Osteoblast (primary cell): ENCODE measurements at regions not wholly inside any gene's neighbourhood (a gene's known extent, or its start where the extent isn't known, plus 50 kb on each side); places are given as distances from the start of the nearest gene placed in this dataset.

ENCODE experiments used
- DNase-seq: peaks from one replicate; pipeline ENCODE4 v3.0.0; 2011; ENCODE audit warnings: low spot score, mixed read lengths; ENCODE audit not compliant: insufficient read length; ENCODE audit errors: missing footprints
- H2AFZ ChIP-seq: 2 replicates; pipeline ENCODE4 v1.6.0; 2011; ENCODE audit warnings: mild to moderate bottlenecking, low read length
- H3K27ac ChIP-seq: 2 replicates; pipeline ENCODE4 v1.5.1; 2011; ENCODE audit warnings: mild to moderate bottlenecking, low read depth, low read length, moderate library complexity
- H3K27me3 ChIP-seq: 2 replicates; pipeline ENCODE4 v1.6.0; 2012; ENCODE audit warnings: mild to moderate bottlenecking, control low read depth, inconsistent platforms, low read length, moderate library complexity; ENCODE audit not compliant: insufficient read depth
- H3K36me3 ChIP-seq: 2 replicates; pipeline ENCODE4 v1.5.1; 2011; ENCODE audit warnings: mild to moderate bottlenecking, low read length, control low read depth, moderate library complexity; ENCODE audit not compliant: insufficient read depth
- H3K4me1 ChIP-seq: 2 replicates; pipeline ENCODE4 v1.5.1; 2011; ENCODE audit warnings: mild to moderate bottlenecking, low read length, control low read depth, moderate library complexity; ENCODE audit not compliant: insufficient read depth
- H3K4me2 ChIP-seq: 2 replicates; pipeline ENCODE4 v1.6.0; 2011; ENCODE audit warnings: mild to moderate bottlenecking, low read length; ENCODE audit not compliant: insufficient read depth
- H3K4me3 ChIP-seq: fragments of 200-600 bp; sonication (generic); 3 replicates; pipeline ENCODE4 v1.5.1; 2012; ENCODE audit warnings: mild to moderate bottlenecking, low read length, inconsistent platforms; ENCODE audit not compliant: insufficient read depth
- H3K79me2 ChIP-seq: 2 replicates; pipeline ENCODE4 v1.6.0; 2012; ENCODE audit warnings: mild to moderate bottlenecking, low read length, control low read depth, inconsistent platforms; ENCODE audit not compliant: insufficient read depth
- H3K9me3 ChIP-seq: 2 replicates; pipeline ENCODE4 v1.5.1; 2011; ENCODE audit warnings: low read depth, low read length, control low read depth
- H4K20me1 ChIP-seq: 2 replicates; pipeline ENCODE4 v1.6.0; 2012; ENCODE audit warnings: mild to moderate bottlenecking, low read length, control low read depth; ENCODE audit not compliant: insufficient read depth
- TF ChIP-seq, protein P1 (sequence below): IDR thresholded peaks from 2 replicates; pipeline ENCODE4 v1.5.1; 2011; ENCODE audit warnings: mild to moderate bottlenecking, low read depth, low read length, moderate library complexity; ENCODE audit errors: extremely low read depth

DNA sequence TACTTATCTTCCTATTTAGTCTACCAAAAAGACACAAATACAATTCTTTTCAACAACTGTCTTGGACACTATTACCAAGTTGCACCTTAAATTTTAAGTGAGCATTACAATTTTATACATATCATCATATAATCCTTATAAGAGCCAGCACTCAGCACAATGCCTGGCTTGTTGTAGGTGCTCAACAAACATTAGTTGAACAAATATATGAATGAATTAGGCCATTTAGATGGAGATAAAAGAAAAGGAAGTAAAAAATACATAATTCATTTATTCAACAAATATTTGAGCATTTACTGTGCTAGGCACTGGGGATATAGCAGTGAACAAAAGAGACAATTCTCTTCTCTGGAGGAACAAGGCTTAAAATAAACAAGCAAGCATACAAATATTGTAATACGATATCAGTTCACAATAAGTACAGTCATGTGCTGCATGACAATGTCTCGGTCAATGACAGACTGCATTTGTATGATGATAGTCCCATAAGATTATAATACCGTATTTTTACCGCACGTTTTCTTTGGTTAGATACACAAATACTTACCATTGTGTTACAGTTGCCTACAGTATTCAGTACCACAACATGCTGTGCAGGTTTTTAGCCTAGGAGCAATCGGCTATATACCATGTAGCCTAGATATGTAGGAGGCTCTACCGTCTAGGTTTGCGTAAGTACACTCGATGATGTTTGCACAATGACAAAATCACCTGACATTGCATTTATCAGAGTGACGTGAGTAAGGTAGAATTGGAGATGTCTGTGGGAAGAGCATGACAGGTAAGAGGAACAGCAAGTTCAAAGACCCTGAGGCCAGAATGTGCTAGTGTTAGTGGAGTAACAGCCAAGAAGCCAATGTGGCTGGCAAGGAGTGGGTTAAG is 86.4 kb upstream of the HS3ST2 start:
- no peaks in the 10 kb centered on the region for H3K27me3 ChIP-seq
- H3K4me3 ChIP-seq: no peak overlapping the region
- H3K4me2 ChIP-seq: no peak overlapping the region
- H3K4me1 ChIP-seq: no peaks in the 10 kb centered on the region
- H3K79me2 ChIP-seq: no peaks in the 10 kb centered on the region
- H3K36me3 ChIP-seq: no peaks in the 10 kb centered on the region
- H2AFZ ChIP-seq: no peak overlapping the region
- H3K9me3 ChIP-seq: no peaks in the 10 kb centered on the region
- TF ChIP-seq, protein P1, sequence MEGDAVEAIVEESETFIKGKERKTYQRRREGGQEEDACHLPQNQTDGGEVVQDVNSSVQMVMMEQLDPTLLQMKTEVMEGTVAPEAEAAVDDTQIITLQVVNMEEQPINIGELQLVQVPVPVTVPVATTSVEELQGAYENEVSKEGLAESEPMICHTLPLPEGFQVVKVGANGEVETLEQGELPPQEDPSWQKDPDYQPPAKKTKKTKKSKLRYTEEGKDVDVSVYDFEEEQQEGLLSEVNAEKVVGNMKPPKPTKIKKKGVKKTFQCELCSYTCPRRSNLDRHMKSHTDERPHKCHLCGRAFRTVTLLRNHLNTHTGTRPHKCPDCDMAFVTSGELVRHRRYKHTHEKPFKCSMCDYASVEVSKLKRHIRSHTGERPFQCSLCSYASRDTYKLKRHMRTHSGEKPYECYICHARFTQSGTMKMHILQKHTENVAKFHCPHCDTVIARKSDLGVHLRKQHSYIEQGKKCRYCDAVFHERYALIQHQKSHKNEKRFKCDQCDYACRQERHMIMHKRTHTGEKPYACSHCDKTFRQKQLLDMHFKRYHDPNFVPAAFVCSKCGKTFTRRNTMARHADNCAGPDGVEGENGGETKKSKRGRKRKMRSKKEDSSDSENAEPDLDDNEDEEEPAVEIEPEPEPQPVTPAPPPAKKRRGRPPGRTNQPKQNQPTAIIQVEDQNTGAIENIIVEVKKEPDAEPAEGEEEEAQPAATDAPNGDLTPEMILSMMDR: no peak
- no peaks in the 10 kb centered on the region for H4K20me1 ChIP-seq
- no peak for DNase-seq
- H3K27ac ChIP-seq: no peak overlapping the region

DNA sequence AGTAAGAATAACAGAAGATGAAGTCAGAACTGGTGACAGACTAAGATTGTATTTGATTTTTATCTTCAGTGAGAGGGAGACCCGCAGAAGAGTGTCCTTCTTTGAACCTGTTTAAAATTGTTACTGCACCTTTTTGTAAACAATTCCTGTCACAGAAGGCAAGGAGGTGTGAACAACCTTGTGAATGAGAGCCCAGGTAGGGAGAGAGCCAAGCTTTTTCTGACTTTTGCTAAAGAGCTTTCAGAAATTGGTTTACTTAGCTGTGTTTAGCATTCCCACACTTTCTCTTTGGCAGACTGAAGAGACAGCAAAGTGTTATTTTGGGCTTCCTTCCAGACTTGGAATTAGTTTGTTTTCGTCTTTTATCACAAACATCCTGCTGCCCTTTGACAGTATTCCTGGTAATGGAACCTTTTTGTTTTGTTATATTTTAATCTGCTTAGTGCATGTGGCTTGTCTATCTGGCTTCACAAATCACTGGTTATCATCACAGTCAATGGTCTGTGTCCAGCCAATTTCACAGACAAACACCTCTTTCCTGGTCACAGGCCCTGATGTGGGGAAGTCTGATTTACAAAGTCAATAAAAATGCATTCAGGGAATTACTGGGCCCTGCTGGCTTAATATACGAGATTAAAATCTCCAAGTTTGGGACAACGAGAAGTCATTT is 85.7 kb upstream of the HS3ST2 start:
- no peaks in the 10 kb centered on the region for H4K20me1 ChIP-seq
- H3K9me3 ChIP-seq: no peaks in the 10 kb centered on the region
- no peaks in the 10 kb centered on the region for H3K27me3 ChIP-seq
- H2AFZ ChIP-seq: no peak overlapping the region
- no peak overlapping the region for H3K27ac ChIP-seq
- H3K4me3 ChIP-seq: no peak overlapping the region
- H3K4me1 ChIP-seq: no peaks in the 10 kb centered on the region
- H3K79me2 ChIP-seq: no peaks in the 10 kb centered on the region
- TF ChIP-seq, protein P1: no peak
- DNase-seq: no peak
- no peak overlapping the region for H3K4me2 ChIP-seq
- no peaks in the 10 kb centered on the region for H3K36me3 ChIP-seq

DNA sequence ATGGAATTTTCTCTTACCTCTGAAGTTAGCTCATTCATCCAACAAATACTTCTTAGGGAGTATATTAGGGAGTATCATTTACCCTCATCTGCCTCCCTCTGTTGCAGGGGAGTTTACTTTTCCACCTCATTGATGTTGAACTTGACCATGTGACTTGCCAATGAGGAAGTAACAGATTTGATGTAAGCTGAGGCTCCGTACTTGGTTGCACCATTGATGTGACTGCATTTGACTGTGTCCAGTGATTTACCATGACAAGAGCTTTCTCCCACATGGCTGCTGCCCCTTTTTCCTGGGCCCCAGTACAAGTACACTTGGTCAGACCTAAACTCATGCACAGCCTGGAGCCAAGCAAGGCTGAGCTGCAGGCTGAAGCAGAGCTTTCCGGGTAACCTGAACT is 81.6 kb upstream of the HS3ST2 start:
- no peak overlapping the region for H2AFZ ChIP-seq
- no peak overlapping the region for H3K27ac ChIP-seq
- H3K9me3 ChIP-seq: no peaks in the 10 kb centered on the region
- H3K79me2 ChIP-seq: no peaks in the 10 kb centered on the region
- H3K27me3 ChIP-seq: no peaks in the 10 kb centered on the region
- TF ChIP-seq, protein P1: no peak
- H4K20me1 ChIP-seq: no peaks in the 10 kb centered on the region
- no peak overlapping the region for H3K4me3 ChIP-seq
- DNase-seq: no peak
- H3K36me3 ChIP-seq: no peaks in the 10 kb centered on the region
- H3K4me2 ChIP-seq: no peak overlapping the region
- no peaks in the 10 kb centered on the region for H3K4me1 ChIP-seq

DNA sequence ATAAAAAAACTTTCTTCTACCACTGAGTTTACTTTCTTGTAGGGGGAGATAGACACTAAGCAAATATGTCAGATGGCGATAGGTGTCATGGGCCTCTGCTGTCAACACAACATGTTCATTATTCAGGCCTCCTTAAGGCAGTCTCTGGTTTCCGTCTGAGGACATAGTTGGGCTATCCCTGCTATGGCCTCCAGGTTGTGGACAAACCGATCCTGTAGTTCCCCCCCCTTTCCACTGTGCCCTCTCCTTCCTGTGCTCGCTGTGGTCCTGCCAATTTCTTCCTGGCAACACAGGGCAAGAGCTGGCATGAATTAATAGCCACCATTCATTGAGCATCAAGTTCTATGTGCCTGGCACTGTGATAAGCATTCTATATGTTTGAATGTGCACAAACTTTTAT is 81.0 kb upstream of the HS3ST2 start:
- no peak overlapping the region for H3K27ac ChIP-seq
- no peak overlapping the region for H3K4me2 ChIP-seq
- no peak for DNase-seq
- TF ChIP-seq, protein P1: no peak
- no peaks in the 10 kb centered on the region for H3K79me2 ChIP-seq
- H3K36me3 ChIP-seq: no peaks in the 10 kb centered on the region
- H2AFZ ChIP-seq: no peak overlapping the region
- H3K9me3 ChIP-seq: no peaks in the 10 kb centered on the region
- no peaks in the 10 kb centered on the region for H3K27me3 ChIP-seq
- no peak overlapping the region for H3K4me3 ChIP-seq
- no peaks in the 10 kb centered on the region for H3K4me1 ChIP-seq
- no peaks in the 10 kb centered on the region for H4K20me1 ChIP-seq
